Adrenal gland (tissue), 9 donors: ENCODE measurements at regions not wholly inside any gene's neighbourhood (a gene's known extent, or its start where the extent isn't known, plus 50 kb on each side); places are given as distances from the start of the nearest gene placed in this dataset.

Source experiments
- DNase-seq, 7 donors: peaks; one replicate each; pipeline ENCODE4 v3.0.0-alpha.2; 2019 to 2020
- H3K27ac ChIP-seq, 5 donors: fragments of 200-600 bp; sonication (generic) in 4 of 5; 1 replicate in 3 of 5; 2 replicates in 2 of 5; pipeline versions ENCODE4 v1.5.1 to v1.8.0; 2016 to 2020; ENCODE audit warnings: mild to moderate bottlenecking in 1 of 5
- H3K27me3 ChIP-seq: fragments of 200-600 bp; 2 replicates; pipeline ENCODE4 v1.8.0; 2021
- H3K36me3 ChIP-seq, 2 donors: fragments of 200-600 bp; replicated peaks in 1 of 2; 1 replicate in 1 of 2; 2 replicates in 1 of 2; pipeline versions ENCODE4 v1.5.1 to v1.8.0; 2018 to 2022
- H3K4me1 ChIP-seq, 2 donors: fragments of 200-600 bp; replicated peaks in 1 of 2; 1 replicate in 1 of 2; 2 replicates in 1 of 2; pipeline versions ENCODE4 v1.5.1 to v1.8.0; 2018 to 2021
- H3K4me3 ChIP-seq, 4 donors: fragments of 200-600 bp; sonication (generic) in 3 of 4; one replicate each; pipeline ENCODE4 v1.5.1; 2016 to 2018
- H3K9me3 ChIP-seq, 3 donors: fragments of 200-600 bp; sonication (generic) in 1 of 3; replicated peaks in 1 of 3; 1 replicate in 2 of 3; 2 replicates in 1 of 3; pipeline versions ENCODE4 v1.5.1 to v1.8.0; 2016 to 2021
- CTCF ChIP-seq, 6 experiments: fragments of 450-650 bp in 4 of 6; fragments of 200-600 bp in 2 of 6; sonication (generic) in 1 of 6; IDR thresholded peaks; 1 replicate in 5 of 6; 2 replicates in 1 of 6; pipeline versions ENCODE4 v1.5.1 to v1.8.0; 2016 to 2021; ENCODE audit warnings: antibody characterized with exemption in 6 of 6, mild to moderate bottlenecking in 2 of 6, moderate library complexity in 1 of 6
- POLR2A ChIP-seq, 2 donors: fragments of 450-650 bp; IDR thresholded peaks; one replicate each; pipeline ENCODE4 v1.6.1; 2017; ENCODE audit warnings: antibody characterized with exemption in 2 of 2, mild to moderate bottlenecking in 2 of 2, moderate library complexity in 1 of 2
- WGBS, 4 donors: extraction: QIAGEN DNeasy Blood & Tissue Kit in 2 of 4; methylation state at CpG; one replicate each; pipeline versions ENCODE4 v1.1.5 to v1.1.7; 2013 to 2017; 5-methylcytosine and 5-hydroxymethylcytosine counted together
- intact Hi-C, 2 donors: fragments of 100-400 bp; cut with DNase I; formaldehyde crosslinking; loops; one replicate each; pipeline versions ENCODE4 v1.14.1 to v1.15.0; 2022 to 2023
- donor health status: healthy with polysubstance abuse.
- donor health status: Bipolar disorder and iron deficiency.
- donor health status: DM: yes; HTN: yes; CAD: no.
- donor health status: DM: no; HTN: no; CAD: no.
- donor health status: DM: no; HTN: no; CAD: no.

DNA sequence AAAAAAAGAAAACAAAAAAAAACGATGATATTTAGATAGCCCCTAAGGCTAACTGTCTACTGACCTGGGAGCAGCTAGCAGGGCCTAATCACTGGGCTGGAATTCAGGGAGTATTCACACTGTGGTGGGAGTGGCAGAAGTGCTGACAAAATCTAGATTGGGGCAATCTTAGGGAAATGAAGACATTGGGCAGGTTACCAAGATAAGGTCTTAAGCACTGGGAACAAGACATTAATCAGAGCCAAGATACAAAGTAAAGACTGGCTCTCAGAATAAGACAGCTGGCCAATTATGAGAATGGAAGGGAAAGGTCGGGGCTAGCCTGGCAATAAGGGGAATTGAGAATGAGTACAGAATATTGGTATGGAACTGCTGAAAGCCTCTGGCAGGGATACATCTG, 100.2 kb upstream of the GRIA3 start:
- 34 to 60% (median 41%) methylated on average over 2 of the region's 2 CpGs for WGBS, 4 donors
- no peaks in the 10 kb centered on the region for H3K9me3 ChIP-seq
- no peaks in the 10 kb centered on the region for H3K4me1 ChIP-seq
- TF ChIP-seq POLR2A (IDR thresholded peaks at IDR 0.05) (no peak), CTCF (IDR thresholded peaks at IDR 0.05) (no peak)
- no peak overlapping the region for H3K4me3 ChIP-seq
- H3K27me3 ChIP-seq = no peaks in the 10 kb centered on the region
- H3K36me3 ChIP-seq = no peaks in the 10 kb centered on the region
- no peak overlapping the region for H3K27ac ChIP-seq
- intact Hi-C loops = no loop called here
- no peak for DNase-seq

GRCh38 chrX:123084797-123085196, 99.3 kb upstream of the GRIA3 start:
- no peaks in the 10 kb centered on the region for H3K4me1 ChIP-seq
- no peaks in the 10 kb centered on the region for H3K9me3 ChIP-seq
- TF ChIP-seq POLR2A (IDR thresholded peaks at IDR 0.05) (no peak), CTCF (IDR thresholded peaks at IDR 0.05) (no peak)
- H3K27ac ChIP-seq = no peak overlapping the region
- intact Hi-C loops = no loop called here
- no peak for DNase-seq
- 63 to 100% (median 70%) methylated on average over 2 of the region's 2 CpGs for WGBS, 4 donors
- H3K4me3 ChIP-seq = no peak overlapping the region
- H3K27me3 ChIP-seq = no peaks in the 10 kb centered on the region
- no peaks in the 10 kb centered on the region for H3K36me3 ChIP-seq

GRCh38 chrX:123085311-123085940, 98.7 kb upstream of the GRIA3 start:
- no peak for DNase-seq
- Histone ChIP-seq H3K27ac (no peak overlapping the region), H3K4me3 (no peak overlapping the region), H3K36me3 (no peaks in the 10 kb centered on the region), H3K4me1 (no peaks in the 10 kb centered on the region), H3K27me3 (no peaks in the 10 kb centered on the region), H3K9me3 (no peaks in the 10 kb centered on the region)
- intact Hi-C loops = no loop called here
- WGBS, 4 donors = 70 to 82% (median 78%) methylated on average over 5 of the region's 5 CpGs
- TF ChIP-seq CTCF (IDR thresholded peaks at IDR 0.05) = no peak

- TF ChIP-seq CTCF (IDR thresholded peaks at IDR 0.05) (no peak), POLR2A (IDR thresholded peaks at IDR 0.05) (no peak)
- no peaks in the 10 kb centered on the region for H3K9me3 ChIP-seq
- H3K27me3 ChIP-seq = no peaks in the 10 kb centered on the region
- intact Hi-C loops = no loop called here
- no peak overlapping the region for H3K27ac ChIP-seq
- 39 to 71% (median 53%) methylated on average over 2 of the region's 2 CpGs for WGBS, 4 donors
- no peaks in the 10 kb centered on the region for H3K36me3 ChIP-seq
- no peaks in the 10 kb centered on the region for H3K4me1 ChIP-seq
- DNase-seq = no peak
- H3K4me3 ChIP-seq = no peak overlapping the region
Measured at GRCh38 chrX:123086768-123087167, 97.3 kb upstream of the GRIA3 start.
